H1 (cell line): ENCODE measurements at regions not wholly inside any gene's neighbourhood (a gene's known extent, or its start where the extent isn't known, plus 50 kb on each side); places are given as distances from the start of the nearest gene placed in this dataset.

Experiments used
- CTCF ChIA-PET: fragments of 300-600 bp; sonication (Branson Sonifier 250); formaldehyde crosslinking; loops from one replicate; lab custom pipeline; 2021; ENCODE audit not compliant: partially characterized antibody; lab: Charles Lee
- POLR2A ChIA-PET: fragments of 300-600 bp; sonication (Branson Sonifier 250); formaldehyde crosslinking; loops from one replicate; lab custom pipeline; 2021; ENCODE audit warnings: inconsistent platforms; ENCODE audit not compliant: partially characterized antibody; lab: Charles Lee
- DNase-seq, 2 experiments: peaks; one replicate each; pipeline versions ENCODE4 v3.0.0 to v3.0.0-alpha.2; 2010 to 2022; ENCODE audit warnings: low spot score in 2 of 2, low read depth in 1 of 2, mixed read lengths in 1 of 2
- FAIRE-seq: peaks from 2 replicates; lab custom pipeline; 2011; peaks lifted over from hg19 to GRCh38; lab: Jason Lieb, UNC
- H2AFZ ChIP-seq: 2 replicates; pipeline ENCODE4 v1.8.1; 2012; ENCODE audit warnings: low read length, inconsistent platforms
- H2AK5ac ChIP-seq: 2 replicates; pipeline ENCODE4 v1.6.1; 2013; ENCODE audit warnings: low read depth, low read length
- H2BK120ac ChIP-seq: replicated peaks from 2 replicates; pipeline ENCODE3; 2013; ENCODE audit warnings: low read depth, low read length, inconsistent platforms
- H2BK12ac ChIP-seq: 2 replicates; pipeline ENCODE4 v1.6.1; 2013; ENCODE audit warnings: low read depth, low read length
- H2BK15ac ChIP-seq: 2 replicates; pipeline ENCODE4 v1.6.1; 2013; ENCODE audit warnings: low read length
- H2BK20ac ChIP-seq: 2 replicates; pipeline ENCODE4 v1.6.1; 2013; ENCODE audit warnings: low read length
- H2BK5ac ChIP-seq: 2 replicates; pipeline ENCODE4 v1.6.1; 2013; ENCODE audit warnings: low read depth, low read length
- H3K14ac ChIP-seq: 2 replicates; pipeline ENCODE4 v1.6.1; 2013; ENCODE audit warnings: inconsistent platforms; ENCODE audit not compliant: insufficient read length
- H3K18ac ChIP-seq: 2 replicates; pipeline ENCODE4 v1.6.1; 2013; ENCODE audit warnings: low read length; ENCODE audit errors: extremely low read depth
- H3K23ac ChIP-seq: 2 replicates; pipeline ENCODE4 v1.6.1; 2013; ENCODE audit warnings: inconsistent platforms; ENCODE audit not compliant: insufficient read length
- H3K23me2 ChIP-seq: 2 replicates; pipeline ENCODE4 v1.6.1; 2013; ENCODE audit warnings: low read depth, low read length
- H3K27ac ChIP-seq: 2 replicates; pipeline ENCODE4 v1.6.1; 2011; ENCODE audit warnings: low read depth, low read length, inconsistent platforms
- H3K27me3 ChIP-seq, 4 experiments: replicated peaks in 1 of 4; 1 replicate in 1 of 4; 2 replicates in 3 of 4; pipeline versions ENCODE4 v1.6.1 to v1.8.1; 2011 to 2013; ENCODE audit warnings: low read length in 3 of 4, mild to moderate bottlenecking in 3 of 4, inconsistent platforms in 2 of 4, mixed read lengths in 2 of 4, moderate library complexity in 1 of 4; ENCODE audit not compliant: control insufficient read depth in 3 of 4, insufficient read depth in 3 of 4; ENCODE audit errors: extremely low read depth in 1 of 4
- H3K36me3 ChIP-seq, 4 experiments: 2 replicates each; pipeline versions ENCODE4 v1.6.1 to v1.8.1; 2011 to 2013; ENCODE audit warnings: mild to moderate bottlenecking in 4 of 4, low read length in 3 of 4, moderate library complexity in 2 of 4, control low read depth in 1 of 4, inconsistent platforms in 1 of 4; ENCODE audit not compliant: insufficient read depth in 4 of 4, control insufficient read depth in 2 of 4
- H3K4ac ChIP-seq: replicated peaks from 2 replicates; pipeline ENCODE3; 2013; ENCODE audit warnings: low read length, low read depth, mixed read lengths, inconsistent platforms; ENCODE audit not compliant: insufficient read length
- H3K4me1 ChIP-seq, 4 experiments: replicated peaks in 1 of 4; 1 replicate in 1 of 4; 2 replicates in 3 of 4; pipeline versions ENCODE4 v1.6.1 to v1.8.1; 2011 to 2013; ENCODE audit warnings: low read length in 3 of 4, inconsistent platforms in 2 of 4, mixed read lengths in 1 of 4; ENCODE audit not compliant: insufficient read depth in 4 of 4, control insufficient read depth in 3 of 4
- H3K4me2 ChIP-seq, 2 experiments: 2 replicates each; pipeline versions ENCODE4 v1.6.1 to v1.8.1; 2011 to 2013; ENCODE audit warnings: low read depth in 2 of 2, low read length in 2 of 2, control low read depth in 1 of 2, inconsistent platforms in 1 of 2, mild to moderate bottlenecking in 1 of 2; ENCODE audit not compliant: insufficient read depth in 1 of 2
- H3K4me3 ChIP-seq, 4 experiments: fragments of 200-600, 300-600 bp in 1 of 4; sonication (generic), shearing (Covaris generic), sonication (Bioruptor Twin) in 1 of 4; 2 replicates each; pipeline versions ENCODE4 v1.5.1 to v1.8.1; 2011 to 2016; ENCODE audit warnings: low read length in 4 of 4, low read depth in 3 of 4, control low read depth in 2 of 4, inconsistent platforms in 2 of 4, mild to moderate bottlenecking in 2 of 4, mixed read lengths in 1 of 4, moderate library complexity in 1 of 4; ENCODE audit not compliant: insufficient read depth in 2 of 4; ENCODE audit errors: extremely low read depth in 1 of 4
- H3K56ac ChIP-seq: replicated peaks from 2 replicates; pipeline ENCODE3; 2013; ENCODE audit warnings: low read depth, mild to moderate bottlenecking, mixed read lengths, low read length, inconsistent platforms; ENCODE audit not compliant: insufficient read length
- H3K79me1 ChIP-seq: 2 replicates; pipeline ENCODE4 v1.6.1; 2013; ENCODE audit warnings: low read depth, low read length, control low read depth
- H3K79me2 ChIP-seq, 2 experiments: 2 replicates each; pipeline versions ENCODE4 v1.6.1 to v1.8.1; 2012 to 2013; ENCODE audit warnings: low read length in 2 of 2, mild to moderate bottlenecking in 2 of 2, inconsistent platforms in 1 of 2; ENCODE audit not compliant: insufficient read depth in 2 of 2, control insufficient read depth in 1 of 2
- H3K9ac ChIP-seq, 4 experiments: replicated peaks in 1 of 4; 1 replicate in 1 of 4; 2 replicates in 3 of 4; pipeline versions ENCODE4 v1.6.1 to v1.8.1; 2011 to 2013; ENCODE audit warnings: low read depth in 3 of 4, low read length in 3 of 4, control low read depth in 2 of 4, mild to moderate bottlenecking in 2 of 4, moderate library complexity in 2 of 4, inconsistent platforms in 1 of 4; ENCODE audit errors: extremely low read depth in 1 of 4
- H3K9me3 ChIP-seq, 2 experiments: 2 replicates each; pipeline versions ENCODE4 v1.6.1 to v1.8.1; 2012 to 2013; ENCODE audit warnings: mild to moderate bottlenecking in 2 of 2, moderate library complexity in 2 of 2, control low read depth in 1 of 2, inconsistent platforms in 1 of 2, low read depth in 1 of 2, low read length in 1 of 2, mixed read lengths in 1 of 2; ENCODE audit not compliant: insufficient read depth in 2 of 2
- H4K20me1 ChIP-seq, 2 experiments: replicated peaks in 1 of 2; 2 replicates each; pipeline versions ENCODE3 to v1.8.1; 2011 to 2013; ENCODE audit warnings: inconsistent platforms in 2 of 2, low read length in 2 of 2, mild to moderate bottlenecking in 1 of 2; ENCODE audit not compliant: insufficient read depth in 2 of 2, control insufficient read depth in 1 of 2
- H4K5ac ChIP-seq: 2 replicates; pipeline ENCODE4 v1.6.1; 2013; ENCODE audit warnings: low read length, low read depth, mixed read lengths, inconsistent platforms; ENCODE audit not compliant: insufficient read length
- H4K8ac ChIP-seq: 2 replicates; pipeline ENCODE4 v1.8.0; 2013; ENCODE audit warnings: mild to moderate bottlenecking, moderate library complexity, low read length, inconsistent platforms; ENCODE audit not compliant: insufficient read depth; ENCODE audit errors: extremely low read depth
- H4K91ac ChIP-seq: replicated peaks from 2 replicates; pipeline ENCODE3; 2013; ENCODE audit warnings: low read length, mixed read lengths, inconsistent platforms; ENCODE audit not compliant: insufficient read length
- JUN ChIP-seq: IDR thresholded peaks from 2 replicates; pipeline ENCODE4 v1.6.1; 2011; ENCODE audit warnings: low read depth, mild to moderate bottlenecking, improper control_type of control experiment, low read length
- KDM1A ChIP-seq: fragments of 200-600, 300-600 bp; sonication (generic); IDR thresholded peaks from 2 replicates; pipeline ENCODE4 v1.7.1; 2016; ENCODE audit warnings: mild to moderate bottlenecking, low read length, borderline replicate concordance
- RBBP5 ChIP-seq: IDR thresholded peaks from 2 replicates; pipeline ENCODE4 v1.7.1; 2012; ENCODE audit warnings: low read depth, mild to moderate bottlenecking, inconsistent platforms, low read length, moderate library complexity, borderline replicate concordance
- RXRA ChIP-seq: IDR thresholded peaks from 2 replicates; pipeline ENCODE4 v1.6.1; 2011; ENCODE audit warnings: low read depth, mild to moderate bottlenecking, low read length, moderate library complexity; ENCODE audit not compliant: insufficient read depth
- SUZ12 ChIP-seq: fragments of 200-600 bp; sonication (generic); IDR thresholded peaks from 2 replicates; pipeline ENCODE4 v1.6.1; 2012; ENCODE audit warnings: mild to moderate bottlenecking, inconsistent platforms, low read length, moderate library complexity, mixed read lengths
- WGBS, 2 experiments: shearing (Covaris generic) in 1 of 2; methylation state at CpG; one replicate each; pipeline versions ENCODE4 v1.1.6 to v1.1.7; 2013 to 2015; ENCODE audit warnings: low lambda C conversion rate in 2 of 2, mixed read lengths in 2 of 2, inconsistent platforms in 1 of 2, low coverage in 1 of 2, missing lambda C conversion rate in 1 of 2; ENCODE audit not compliant: insufficient replicate concordance in 2 of 2, insufficient coverage in 1 of 2, insufficient read length in 1 of 2; ENCODE audit errors: extremely low coverage in 1 of 2, missing lambda C conversion rate in 1 of 2; 5-methylcytosine and 5-hydroxymethylcytosine counted together
- TF ChIP-seq, protein P1 (sequence below), 3 experiments: IDR thresholded peaks; 1 replicate in 2 of 3; 2 replicates in 1 of 3; pipeline versions ENCODE4 v1.5.1 to v1.6.1; 2011; ENCODE audit warnings: low read length in 3 of 3, mild to moderate bottlenecking in 3 of 3, inconsistent platforms in 2 of 3, low read depth in 1 of 3, moderate library complexity in 1 of 3; ENCODE audit not compliant: insufficient read depth in 1 of 3; ENCODE audit errors: control extremely low read depth in 1 of 3

DNA sequence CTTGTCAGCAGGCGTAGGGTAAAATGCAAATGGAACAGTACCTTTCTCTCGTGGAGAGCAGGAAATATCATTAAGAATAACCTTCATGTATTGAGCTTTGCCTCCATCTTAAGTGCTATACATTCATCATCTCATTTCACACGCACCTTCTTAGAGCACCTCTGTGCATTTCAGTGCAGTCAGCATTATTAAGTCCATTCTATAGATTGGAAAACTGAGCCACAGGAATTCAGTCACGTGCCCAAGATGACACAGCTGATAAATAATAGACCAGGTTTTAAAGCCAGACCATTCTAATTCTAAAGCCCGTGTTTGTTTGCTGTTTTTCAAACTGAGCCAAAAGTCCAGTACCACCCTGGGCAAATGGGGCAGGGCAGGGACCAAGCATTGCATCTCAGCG, 109.2 kb upstream of the WWC1 start:
- H4K8ac ChIP-seq = no peak overlapping the region
- no peak for TF ChIP-seq JUN
- TF ChIP-seq, protein P1, sequence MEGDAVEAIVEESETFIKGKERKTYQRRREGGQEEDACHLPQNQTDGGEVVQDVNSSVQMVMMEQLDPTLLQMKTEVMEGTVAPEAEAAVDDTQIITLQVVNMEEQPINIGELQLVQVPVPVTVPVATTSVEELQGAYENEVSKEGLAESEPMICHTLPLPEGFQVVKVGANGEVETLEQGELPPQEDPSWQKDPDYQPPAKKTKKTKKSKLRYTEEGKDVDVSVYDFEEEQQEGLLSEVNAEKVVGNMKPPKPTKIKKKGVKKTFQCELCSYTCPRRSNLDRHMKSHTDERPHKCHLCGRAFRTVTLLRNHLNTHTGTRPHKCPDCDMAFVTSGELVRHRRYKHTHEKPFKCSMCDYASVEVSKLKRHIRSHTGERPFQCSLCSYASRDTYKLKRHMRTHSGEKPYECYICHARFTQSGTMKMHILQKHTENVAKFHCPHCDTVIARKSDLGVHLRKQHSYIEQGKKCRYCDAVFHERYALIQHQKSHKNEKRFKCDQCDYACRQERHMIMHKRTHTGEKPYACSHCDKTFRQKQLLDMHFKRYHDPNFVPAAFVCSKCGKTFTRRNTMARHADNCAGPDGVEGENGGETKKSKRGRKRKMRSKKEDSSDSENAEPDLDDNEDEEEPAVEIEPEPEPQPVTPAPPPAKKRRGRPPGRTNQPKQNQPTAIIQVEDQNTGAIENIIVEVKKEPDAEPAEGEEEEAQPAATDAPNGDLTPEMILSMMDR (IDR thresholded peaks at IDR 0.05; ENCODE audit: control extremely low read depth in 1 of 3, insufficient read depth in 1 of 3, low read depth in 1 of 3, low read length in 3 of 3) = no peak
- TF ChIP-seq SUZ12 = no peak
- TF ChIP-seq RBBP5 = no peak
- TF ChIP-seq RXRA = no peak
- no peak for TF ChIP-seq KDM1A
- no peak for DNase-seq
- H3K9me3 ChIP-seq = no peaks in the 10 kb centered on the region
- no peak for FAIRE-seq
- no peak overlapping the region for H2BK12ac ChIP-seq
- no peak overlapping the region for H2AFZ ChIP-seq
- CTCF ChIA-PET = no interaction called here
- no peak overlapping the region for H2BK5ac ChIP-seq
- no peak overlapping the region for H4K5ac ChIP-seq
- H3K18ac ChIP-seq = no peak overlapping the region
- POLR2A ChIA-PET = no interaction called here
- peaks cover 0 to 3% (median 0%) of the 10 kb centered on the region in 4 experiments; a peak in 2 of 7 replicates for H3K4me1 ChIP-seq
- no peaks in the 10 kb centered on the region for H3K27me3 ChIP-seq
- H2BK120ac ChIP-seq = no peak overlapping the region
- H3K79me2 ChIP-seq = no peaks in the 10 kb centered on the region
- H3K14ac ChIP-seq = no peak overlapping the region
- no peak overlapping the region for H4K91ac ChIP-seq
- no peak overlapping the region for H3K56ac ChIP-seq
- H3K23me2 ChIP-seq = no peaks in the 10 kb centered on the region
- H3K4me2 ChIP-seq = no peak overlapping the region
- H3K4ac ChIP-seq = no peak overlapping the region
- H2BK20ac ChIP-seq = no peak overlapping the region
- no peaks in the 10 kb centered on the region for H3K36me3 ChIP-seq
- H3K23ac ChIP-seq = no peak overlapping the region
- H3K9ac ChIP-seq = no peak overlapping the region
- WGBS, 2 experiments = 93% methylated on average over 6 of the region's 6 CpGs; no CpG with 5 or more reads in 1 of the 2 experiments
- no peak overlapping the region for H2BK15ac ChIP-seq
- no peaks in the 10 kb centered on the region for H4K20me1 ChIP-seq
- H2AK5ac ChIP-seq = no peak overlapping the region
- no peak overlapping the region for H3K4me3 ChIP-seq
- no peaks in the 10 kb centered on the region for H3K79me1 ChIP-seq
- no peak overlapping the region for H3K27ac ChIP-seq
